Embryonic facial prominence (tissue), 1 donor: ENCODE measurements at regions not wholly inside any gene's neighbourhood (a gene's known extent, or its start where the extent isn't known, plus 50 kb on each side); places are given as distances from the start of the nearest gene placed in this dataset.
"Not testable (repeated sequence)": the region's sequence is repeated elsewhere in the genome, so short reads cannot be mapped to it uniquely, and the experiment has no call there.

ENCODE experiments used
- DNase-seq: peaks from one replicate; pipeline ENCODE4 v3.0.0-alpha.2; 2016; ENCODE audit errors: extremely low spot score

GRCh38 chr6:103175056-103175455 lies 1684.7 kb downstream of the HACE1 start:
- DNase-seq, result no peak

GRCh38 chr6:103167345-103168071 lies 1692.2 kb downstream of the HACE1 start:
- no peak for DNase-seq

GRCh38 chr6:103154779-103155572 lies 1704.7 kb downstream of the HACE1 start:
- no peak for DNase-seq

GRCh38 chr6:103153016-103153415 lies 1706.7 kb downstream of the HACE1 start:
- no peak for DNase-seq

- DNase-seq, result no peak
These were observed 1716.8 kb downstream of the HACE1 start for GRCh38 chr6:103142902-103143301.

GRCh38 chr6:103140308-103141027 lies 1719.3 kb downstream of the HACE1 start:
- no peak for DNase-seq

- no peak for DNase-seq
These were observed 1720.3 kb downstream of the HACE1 start for GRCh38 chr6:103139377-103139776.

GRCh38 chr6:103124471-103124870 lies 1731.0 kb downstream of the GRIK2 start:
- no peak for DNase-seq

GRCh38 chr6:103122766-103123601 lies 1729.5 kb downstream of the GRIK2 start:
- no peak for DNase-seq

- DNase-seq, result no peak
These were observed 1725.5 kb downstream of the GRIK2 start for GRCh38 chr6:103119056-103119455.

- no peak for DNase-seq
These were observed 1721.1 kb downstream of the GRIK2 start for GRCh38 chr6:103114582-103114981.

- no peak for DNase-seq
These were observed 1719.9 kb downstream of the GRIK2 start for GRCh38 chr6:103113416-103113815.

- DNase-seq, result no peak
These were observed 1714.5 kb downstream of the GRIK2 start for GRCh38 chr6:103107985-103108384.

- DNase-seq, result no peak
These were observed 1712.2 kb downstream of the GRIK2 start for GRCh38 chr6:103105686-103106085.

GRCh38 chr6:103101267-103101666 lies 1707.8 kb downstream of the GRIK2 start:
- DNase-seq, result no peak

- DNase-seq, result not testable (repeated sequence)
These were observed 1698.9 kb downstream of the GRIK2 start for GRCh38 chr6:103092414-103092813.

- no peak for DNase-seq
These were observed 1692.3 kb downstream of the GRIK2 start for GRCh38 chr6:103085801-103086200.

- DNase-seq, result no peak
These were observed 1688.5 kb downstream of the GRIK2 start for GRCh38 chr6:103081876-103082630.

- DNase-seq, result no peak
These were observed 1687.6 kb downstream of the GRIK2 start for GRCh38 chr6:103081126-103081525.

GRCh38 chr6:103080497-103080896 lies 1687.0 kb downstream of the GRIK2 start:
- no peak for DNase-seq

GRCh38 chr6:103079867-103080266 lies 1686.4 kb downstream of the GRIK2 start:
- DNase-seq, result no peak
